NAMALWA (cell line): ENCODE measurements at regions not wholly inside any gene's neighbourhood (a gene's known extent, or its start where the extent isn't known, plus 50 kb on each side); places are given as distances from the start of the nearest gene placed in this dataset.
A peak's percentile ranks its signal among the peaks of the same experiment; 100 is the strongest.

Experiments used
- DNase-seq: peaks from one replicate; pipeline ENCODE4 v3.0.0-alpha.2; 2015; ENCODE audit warnings: low spot score

DNA sequence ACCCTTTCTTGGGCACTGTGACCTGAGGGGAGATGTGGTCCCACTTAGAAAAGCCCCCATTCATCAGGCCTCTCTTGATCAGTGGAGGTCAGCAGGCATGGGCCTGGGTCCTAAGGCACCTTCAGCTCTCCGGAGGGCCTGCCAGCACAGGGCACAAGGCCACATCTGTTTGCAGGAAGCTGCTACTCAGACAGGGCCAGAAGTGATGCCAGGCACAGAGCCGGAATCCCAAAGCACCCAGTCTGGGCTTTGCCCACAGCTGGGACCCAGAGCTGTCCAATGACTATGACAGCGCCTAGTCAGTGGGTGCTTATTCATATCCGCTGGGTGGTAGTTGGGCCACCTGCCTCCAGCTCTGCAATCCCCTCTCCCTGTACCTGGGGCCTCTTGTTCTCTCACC is 63.2 kb upstream of the ELN start:
- no peak for DNase-seq

DNA sequence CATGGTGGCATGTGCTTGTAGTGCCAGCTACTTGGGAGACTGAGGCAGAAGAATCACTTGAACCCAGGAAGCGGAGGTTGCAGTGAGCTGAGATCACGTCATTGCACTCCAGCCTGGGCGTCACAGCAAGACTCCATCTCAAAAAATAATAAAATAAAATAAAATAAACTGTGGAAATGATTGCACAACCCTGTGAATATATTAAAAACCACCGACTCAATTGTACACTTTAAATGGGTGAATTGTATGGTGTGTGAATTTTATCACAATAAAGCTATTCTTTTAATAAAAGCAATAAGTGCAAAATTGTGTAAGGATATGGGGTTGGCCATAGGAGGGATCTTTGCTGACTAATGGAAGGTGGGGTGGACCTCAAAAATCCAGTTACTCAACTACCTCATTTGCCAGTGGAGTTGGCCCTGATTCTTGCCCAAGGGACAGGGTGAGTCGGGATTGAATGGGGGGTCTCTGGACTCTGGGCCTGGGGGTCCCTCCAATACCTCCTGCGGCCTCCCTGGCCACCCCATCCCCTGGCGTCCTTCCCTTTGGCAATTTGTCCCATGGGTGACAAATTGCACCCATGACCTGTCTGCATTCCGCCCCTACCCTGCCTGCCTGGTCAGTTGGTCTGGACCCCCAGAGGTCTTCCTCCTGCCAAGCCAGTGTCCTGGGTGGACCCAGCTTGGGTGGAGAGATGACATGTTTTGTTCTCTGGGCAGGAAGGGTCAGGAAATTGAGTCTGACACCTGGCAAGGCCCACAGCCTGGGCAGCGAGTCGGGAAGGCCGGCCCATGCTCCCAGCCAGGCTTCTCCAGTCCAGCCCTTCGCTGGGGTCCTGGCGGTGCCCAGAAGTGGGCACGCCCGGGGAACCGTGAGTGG is 61.7 kb upstream of the ELN start:
- DNase-seq, result no peak

DNA sequence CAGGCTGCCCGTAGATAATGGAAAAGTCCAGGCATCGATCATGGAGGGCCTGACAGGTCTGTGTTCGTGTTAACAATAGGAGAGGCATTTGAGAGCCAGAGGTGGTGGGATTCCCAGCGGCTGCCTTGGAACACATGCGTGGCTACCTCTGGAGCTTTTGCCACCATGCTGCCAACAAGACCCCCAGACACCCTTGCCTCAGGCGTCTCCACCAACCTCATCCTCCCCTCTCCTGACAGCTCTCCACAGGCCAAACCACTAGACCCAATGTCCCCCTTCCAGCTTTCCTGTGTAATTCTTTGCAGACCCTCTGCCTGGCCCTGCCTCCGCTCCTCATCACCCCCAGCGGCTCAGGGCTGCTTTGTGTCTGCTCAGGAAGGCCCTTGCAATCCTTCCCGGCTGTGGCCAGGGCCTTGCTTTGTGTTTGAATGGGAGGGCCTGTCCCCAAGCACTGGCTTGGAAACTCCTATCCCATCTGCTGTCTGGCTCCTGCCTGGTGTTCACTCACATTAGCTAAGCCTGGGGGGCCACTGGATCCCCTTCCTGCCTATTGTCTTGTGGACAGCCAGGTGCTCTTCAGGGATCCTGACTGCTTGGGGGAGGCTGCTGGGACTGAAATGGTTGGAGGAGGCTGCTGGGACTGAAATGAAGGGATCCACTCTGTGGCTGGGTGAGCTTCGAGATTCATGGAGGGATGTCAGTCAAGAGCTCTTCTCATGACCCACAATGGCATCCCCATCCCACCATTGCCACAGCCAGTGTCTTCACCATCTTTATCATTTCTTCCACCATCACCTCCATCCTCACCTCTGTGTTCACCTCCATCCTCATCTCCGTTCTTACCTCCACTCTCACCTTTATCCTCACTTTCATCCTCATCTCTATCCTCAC is 60.8 kb upstream of the ELN start:
- no peak for DNase-seq

DNA sequence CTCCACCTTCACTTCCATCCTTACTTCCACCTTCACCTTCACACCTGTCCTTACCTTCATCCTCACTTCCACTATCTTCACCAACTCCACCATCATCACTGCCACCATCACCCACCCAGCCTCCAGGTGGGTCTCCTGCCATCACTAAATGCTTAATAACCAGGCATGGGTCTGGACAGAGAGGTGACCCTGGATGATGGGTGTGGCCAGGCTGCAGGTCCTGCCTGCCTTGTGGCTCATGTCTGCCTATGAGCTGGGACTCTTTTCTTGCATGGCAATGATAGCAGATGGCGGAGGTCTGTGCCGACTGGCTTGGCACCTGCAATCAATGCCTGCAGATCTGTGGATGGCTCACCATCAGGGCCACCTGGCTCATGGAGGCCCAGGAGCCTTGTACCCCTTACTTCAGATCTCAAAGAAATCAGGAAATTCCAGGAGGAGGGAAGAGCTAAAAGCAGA is 60.1 kb upstream of the ELN start:
- no peak for DNase-seq

DNA sequence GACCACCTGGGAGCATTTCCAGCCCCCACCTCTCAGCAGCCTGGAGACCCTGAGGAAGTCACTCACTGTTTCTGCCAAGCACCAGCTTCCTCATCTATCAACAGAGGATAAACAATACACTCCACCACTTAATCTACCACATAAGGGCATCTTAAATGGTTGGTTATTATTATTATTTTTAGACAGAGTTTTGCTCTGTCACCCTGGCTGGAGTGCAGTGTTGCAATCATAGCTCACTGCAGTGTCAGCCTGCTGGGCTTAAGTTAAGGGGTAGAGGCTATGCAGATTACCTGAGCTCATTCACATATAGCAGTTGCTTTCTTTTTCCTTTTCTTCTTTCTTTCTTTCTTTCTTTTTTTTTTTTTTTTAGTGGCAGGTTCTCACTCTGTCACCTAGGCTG is 59.5 kb upstream of the ELN start:
- no peak for DNase-seq

DNA sequence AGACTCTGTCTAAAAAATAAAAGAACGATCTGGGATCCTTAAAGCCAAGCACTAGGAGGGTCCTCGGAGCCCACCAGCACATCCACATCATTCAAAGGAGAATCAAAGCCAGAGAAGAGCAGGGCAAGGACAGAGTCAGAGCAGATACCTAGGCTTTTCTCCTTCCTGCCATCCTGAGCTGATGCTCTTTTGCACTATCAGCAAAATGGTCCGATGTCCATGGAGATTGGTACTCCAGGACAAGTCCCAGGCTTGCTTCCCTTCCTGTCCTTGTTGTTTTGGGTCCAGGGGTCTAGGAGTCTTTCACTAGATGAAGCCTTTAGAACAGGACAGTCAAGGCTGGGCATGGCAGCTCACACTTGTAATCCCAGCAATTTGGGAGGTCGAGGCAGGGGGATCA is 58.0 kb upstream of the ELN start:
- DNase-seq, result no peak

DNA sequence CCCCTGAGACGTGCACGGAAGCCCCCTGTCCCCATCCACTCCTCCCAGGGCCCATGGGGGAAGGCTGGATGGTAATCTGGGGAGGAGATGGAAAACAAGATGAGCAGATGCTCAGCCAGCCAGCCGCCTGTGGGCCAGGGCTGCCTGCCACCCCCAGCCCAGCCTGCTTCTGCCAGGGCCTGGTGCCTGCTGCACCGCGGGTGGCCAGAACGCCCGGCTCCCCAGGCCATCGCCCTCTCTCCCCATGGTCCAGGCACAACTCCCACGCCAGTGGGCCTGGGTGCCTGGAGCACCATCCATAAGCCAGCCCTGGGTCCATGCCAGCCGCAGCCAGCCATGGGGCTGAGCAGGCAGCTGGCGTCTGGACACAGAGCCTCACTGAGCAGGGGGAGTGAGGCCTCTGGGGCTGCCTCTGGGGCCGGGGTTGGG is 57.2 kb upstream of the ELN start:
- no peak for DNase-seq

DNA sequence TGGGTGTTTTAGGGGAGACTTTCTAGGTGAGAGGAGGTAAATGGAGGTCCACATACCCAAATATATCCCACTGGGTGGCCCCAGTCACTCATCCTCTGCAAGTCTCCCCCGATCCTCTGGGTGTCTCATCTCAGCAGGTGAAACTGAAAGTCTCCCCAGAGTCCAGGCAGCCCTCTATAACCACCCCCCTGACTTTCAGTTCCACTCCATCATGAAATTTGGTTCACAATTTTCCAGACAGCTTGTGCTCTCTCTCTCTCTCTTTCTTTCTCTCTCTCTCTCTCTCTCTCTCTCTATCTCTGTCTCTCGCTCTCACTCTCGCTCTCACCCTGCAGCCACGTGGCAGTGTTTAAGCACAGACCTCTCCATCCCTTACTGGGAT is 56.7 kb upstream of the ELN start:
- DNase-seq, result peak; percentile 35

DNA sequence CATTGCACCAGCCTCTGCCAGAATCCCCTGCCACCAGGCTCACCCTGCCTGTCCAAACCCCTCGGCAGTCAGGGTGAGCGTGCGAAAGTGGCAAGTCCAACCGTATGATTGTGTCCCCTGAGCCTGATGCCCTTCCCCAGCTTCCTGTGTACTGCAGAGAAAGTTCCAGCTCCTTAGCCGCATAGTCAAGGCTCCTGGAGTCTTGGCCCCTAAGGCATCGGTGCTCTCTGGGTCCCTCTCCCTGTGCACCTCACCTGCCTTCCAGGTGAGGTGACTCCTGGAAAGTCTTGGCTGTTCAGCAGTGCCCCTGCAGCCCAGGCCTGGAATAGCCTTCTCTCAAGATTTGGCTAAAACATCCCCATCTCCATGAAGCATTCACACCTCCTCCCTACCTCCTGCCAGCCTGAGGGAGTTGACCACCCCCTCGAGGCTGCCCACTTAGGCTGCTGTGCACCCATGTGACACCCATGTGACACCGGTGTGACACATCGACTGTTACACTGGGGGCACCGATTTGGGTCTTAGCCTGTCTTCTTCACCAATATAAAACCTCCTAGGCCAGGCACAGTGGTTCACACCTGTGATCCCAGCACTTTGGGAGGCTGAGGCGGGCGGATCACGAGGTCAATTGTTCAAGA is 56.1 kb upstream of the ELN start:
- no peak for DNase-seq

DNA sequence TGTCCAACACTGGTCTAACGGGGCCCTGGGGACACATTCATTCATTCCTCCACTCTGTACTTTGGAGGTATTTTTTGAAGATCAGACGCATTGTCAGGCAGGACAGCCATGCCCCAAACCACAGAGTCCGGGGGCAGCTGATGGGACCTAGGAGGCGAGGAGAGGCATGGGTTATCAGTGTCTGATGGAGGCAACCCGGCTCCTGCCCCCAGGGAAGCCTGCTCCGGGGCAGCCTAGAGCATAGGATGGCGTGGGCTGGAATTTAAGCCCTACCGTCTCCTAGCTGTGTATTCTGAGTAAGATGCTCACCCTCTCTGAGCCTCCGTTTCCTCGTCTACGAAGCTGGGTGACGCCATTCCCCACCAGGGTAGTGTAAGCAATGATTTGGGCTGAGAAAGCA is 55.4 kb upstream of the ELN start:
- DNase-seq, result no peak

DNA sequence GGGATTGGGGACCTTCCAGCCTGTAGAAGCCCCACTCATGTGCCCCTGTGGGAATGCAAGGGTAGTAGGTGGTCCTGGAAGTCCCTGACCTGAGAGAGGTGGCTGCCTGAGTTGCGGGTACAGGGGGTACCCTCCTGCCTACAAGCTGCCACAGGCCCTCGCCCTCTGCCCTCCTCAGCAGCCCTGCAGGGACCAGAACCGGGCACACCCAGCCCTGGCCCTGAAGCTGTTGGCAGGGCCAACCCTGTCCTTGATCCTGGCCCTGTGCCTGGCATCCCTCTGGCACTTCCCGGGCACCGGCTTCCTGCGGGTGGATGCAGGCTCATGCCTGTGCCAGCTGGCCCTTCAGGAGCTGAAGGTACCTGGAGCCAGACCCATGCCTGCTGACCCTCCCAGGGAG is 54.9 kb upstream of the ELN start:
- DNase-seq, result no peak

DNA sequence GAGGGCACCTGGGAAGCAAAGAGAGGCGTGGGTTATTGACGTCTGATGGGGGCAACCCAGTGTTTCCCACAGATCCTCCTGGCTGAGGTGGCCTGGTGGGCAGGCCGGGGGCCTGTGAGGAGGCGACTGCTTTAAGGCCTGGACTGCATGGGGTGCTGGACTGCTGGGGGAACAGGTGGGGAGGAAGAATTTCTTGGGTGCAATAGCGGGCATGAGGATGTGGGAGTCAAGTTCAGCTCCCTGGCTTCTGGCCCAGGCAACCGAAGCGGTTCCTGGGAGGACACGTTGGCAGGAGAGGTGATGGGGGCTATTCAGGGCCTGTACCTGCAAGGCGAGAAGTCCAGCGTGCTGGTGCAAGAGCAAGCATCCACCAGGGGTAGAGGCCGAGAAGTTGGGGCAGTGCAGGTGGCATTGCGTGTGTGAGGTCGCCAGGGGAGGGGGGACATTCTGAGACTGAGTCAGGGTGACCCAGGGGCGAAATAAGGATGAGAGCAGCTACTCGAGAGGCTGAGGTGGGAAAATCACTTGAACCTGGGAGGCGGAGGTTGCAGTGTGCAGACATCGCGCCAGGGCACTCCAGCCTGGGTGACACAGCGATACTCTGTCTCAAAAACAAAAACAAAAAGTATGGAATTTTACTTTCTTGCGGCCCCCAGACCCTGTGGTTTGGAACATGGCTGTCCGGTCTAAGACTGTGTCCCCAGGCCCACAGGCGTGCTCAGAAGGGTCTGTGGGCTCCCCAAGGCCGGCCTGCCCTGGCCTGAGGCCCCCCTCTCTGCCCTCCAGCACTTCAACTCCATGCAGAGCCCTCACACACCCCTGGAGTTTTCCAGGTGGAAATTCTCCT is 53.6 kb upstream of the ELN start:
- DNase-seq, result no peak

DNA sequence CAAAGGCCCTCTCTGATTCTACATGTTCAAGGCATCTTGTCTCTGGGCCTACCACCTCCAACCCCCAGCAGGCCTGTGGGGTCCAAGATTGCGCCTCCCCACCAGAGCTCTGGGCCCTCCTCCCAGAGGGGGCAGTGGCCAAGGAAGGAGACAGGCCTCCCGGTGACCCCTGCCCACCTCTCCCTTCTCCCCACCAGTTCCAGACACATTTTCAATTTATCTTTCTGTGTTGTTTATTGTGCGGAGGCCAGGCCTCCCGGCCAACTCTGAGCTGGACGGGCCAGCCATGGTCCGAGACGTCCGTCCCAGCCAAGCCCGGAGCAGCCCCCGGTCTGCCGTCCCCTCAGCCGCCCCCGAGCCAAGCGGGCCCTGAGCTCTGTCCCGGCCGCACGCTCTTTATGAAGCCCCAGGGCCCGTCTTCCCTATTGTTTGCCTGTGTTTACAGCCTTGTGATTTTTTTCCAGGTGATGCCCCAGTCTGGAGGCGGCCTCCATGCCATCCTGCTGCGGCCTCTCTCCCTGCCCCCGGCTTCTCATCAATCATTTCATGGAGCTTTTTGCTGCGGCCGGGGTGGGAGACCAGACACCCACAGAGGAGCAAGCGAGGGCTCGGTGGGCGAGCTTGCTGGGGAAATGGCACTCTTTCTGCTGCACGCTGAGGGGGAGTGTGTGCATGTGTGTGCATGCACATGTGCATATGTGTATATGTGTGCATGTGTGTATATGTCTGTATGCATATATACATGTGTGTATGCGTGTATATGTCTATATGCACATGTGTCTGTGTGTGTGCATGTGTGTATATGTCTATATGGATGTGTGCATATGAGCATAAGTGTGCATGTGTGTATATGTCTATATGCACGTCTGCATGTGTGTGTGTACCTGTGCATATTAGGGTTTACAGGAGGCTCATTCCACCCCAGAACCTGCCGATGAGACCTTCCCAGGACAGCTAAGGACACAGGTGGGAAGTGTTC is 52.7 kb upstream of the ELN start:
- no peak for DNase-seq

DNA sequence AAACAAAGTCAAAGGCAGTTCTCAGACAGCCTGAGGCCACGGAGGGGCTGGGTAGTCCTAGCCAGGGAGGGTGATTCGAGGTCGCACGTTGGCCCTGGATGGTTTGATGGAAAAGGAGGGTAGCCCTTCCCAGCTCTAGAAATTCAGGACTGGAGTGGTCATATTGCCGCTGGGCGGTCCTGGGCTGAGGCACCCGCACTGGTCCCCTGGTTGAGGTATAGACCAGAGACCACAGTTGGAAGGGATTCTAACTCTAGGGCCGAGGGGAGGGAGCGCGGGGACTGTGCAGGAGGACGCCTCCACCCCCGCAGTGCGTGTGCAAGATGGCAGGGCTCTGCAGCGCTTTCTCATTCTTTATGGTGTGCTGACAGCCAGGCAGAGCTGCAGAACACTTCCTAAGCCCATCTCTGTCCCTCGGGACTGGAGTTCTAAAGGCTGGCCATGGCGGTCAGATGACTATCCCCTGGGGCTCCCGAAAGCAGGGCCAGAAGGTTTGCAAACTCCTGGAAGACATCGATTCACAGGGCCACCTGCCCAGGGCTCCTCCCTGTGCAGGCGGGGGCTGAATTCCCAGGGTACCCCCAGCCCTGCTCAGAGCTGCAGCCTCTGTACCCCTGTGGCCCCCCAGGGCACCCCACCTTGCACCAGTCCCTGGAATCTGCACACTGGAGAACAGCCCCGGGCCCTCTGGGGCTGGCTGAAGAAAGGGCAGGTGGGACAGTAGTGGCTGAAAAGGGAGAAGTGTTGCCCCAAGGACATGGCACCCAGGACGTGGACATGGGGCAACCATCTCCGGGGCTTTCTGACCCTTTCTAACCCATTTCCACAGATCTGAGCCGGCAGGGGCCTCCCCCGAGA is 51.0 kb upstream of the ELN start:
- DNase-seq, result no peak

DNA sequence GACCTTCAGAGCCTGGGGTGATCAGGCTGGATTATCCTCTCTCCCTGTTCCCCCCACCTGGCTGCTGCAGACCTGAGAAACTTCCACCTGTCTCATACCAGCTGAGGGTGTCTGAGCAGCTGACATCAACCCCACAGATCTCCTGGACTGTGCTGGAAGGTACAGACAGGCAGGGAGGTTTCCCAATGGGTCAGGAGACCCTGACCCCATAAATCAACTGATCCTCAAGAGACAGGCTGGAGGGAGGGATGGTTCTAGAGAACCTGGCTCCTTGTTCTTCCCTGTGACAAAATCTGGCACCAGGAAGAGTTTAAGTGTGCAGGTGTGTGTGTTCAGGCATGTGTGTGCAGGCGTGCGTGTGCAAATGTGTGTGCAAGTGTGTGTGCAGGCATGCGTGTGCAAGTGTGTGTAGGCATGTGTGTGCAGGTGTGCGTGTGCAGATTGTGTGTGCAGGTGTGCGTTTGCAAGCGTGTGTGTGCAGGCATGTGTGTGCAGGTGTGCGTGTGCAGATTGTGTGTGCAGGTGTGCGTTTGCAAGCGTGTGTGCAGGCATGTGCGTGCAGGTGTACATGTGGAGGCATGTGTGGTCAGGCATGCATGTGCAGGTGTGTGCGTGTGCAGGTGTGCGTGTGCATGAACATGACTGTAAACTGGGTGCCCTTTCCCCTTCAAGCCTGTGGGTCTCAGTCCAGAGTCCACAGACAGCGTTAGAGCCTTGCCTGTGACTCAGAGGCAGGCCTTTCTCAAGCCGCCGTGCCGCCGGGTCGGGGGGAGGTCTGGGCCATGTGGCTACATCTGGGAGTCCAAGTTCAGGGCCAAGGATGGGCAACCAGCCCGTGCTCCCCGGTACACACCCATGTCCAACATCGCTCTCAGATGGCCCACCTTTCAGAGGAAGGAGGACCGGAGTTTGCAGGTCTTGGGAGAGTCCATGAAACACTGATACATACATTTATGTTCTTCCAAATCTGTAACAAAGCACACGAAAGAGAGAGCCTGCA is 50.1 kb upstream of the ELN start:
- no peak for DNase-seq
